ENCODE measurements at regions not wholly inside any gene's neighbourhood (a gene's known extent, or its start where the extent isn't known, plus 50 kb on each side); places are given as distances from the start of the nearest gene placed in this dataset.

DNA sequence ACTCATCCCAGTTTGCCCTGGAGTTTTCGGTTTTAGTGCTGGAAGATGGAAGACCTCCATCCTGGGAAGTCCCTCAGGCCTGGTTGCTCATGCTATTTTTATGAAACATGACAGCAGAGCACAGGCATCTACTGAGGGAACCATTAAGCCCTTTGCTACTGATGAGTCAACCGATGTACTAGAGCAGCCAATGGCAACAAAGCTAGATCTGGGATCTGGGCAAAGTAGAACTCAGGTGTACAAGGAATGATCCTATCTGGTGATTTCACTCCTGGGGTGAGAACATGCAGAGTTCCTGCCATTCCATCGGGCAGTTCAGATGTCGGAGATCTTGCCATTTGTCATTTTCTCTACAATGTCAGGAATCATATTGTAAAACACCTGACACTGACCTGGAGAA, 166.2 kb upstream of the NSMCE3 start:
- Mint-ChIP-seq H3K27me3 (peaks cover 12% of the 10 kb centered on the region), H3K27ac (no peak overlapping the region), H3K9me3 (no peaks in the 10 kb centered on the region), H3K4me3 (no peak overlapping the region), H3K36me3 (no peaks in the 10 kb centered on the region), H3K4me1 (ENCODE audit: low read depth) (no peaks in the 10 kb centered on the region)
- intact Hi-C loops (cut with micrococcal nuclease), result no loop called here
- POLR2A ChIA-PET, result no interaction called here
- CTCF ChIA-PET, result no interaction called here
- no peak for DNase-seq

DNA sequence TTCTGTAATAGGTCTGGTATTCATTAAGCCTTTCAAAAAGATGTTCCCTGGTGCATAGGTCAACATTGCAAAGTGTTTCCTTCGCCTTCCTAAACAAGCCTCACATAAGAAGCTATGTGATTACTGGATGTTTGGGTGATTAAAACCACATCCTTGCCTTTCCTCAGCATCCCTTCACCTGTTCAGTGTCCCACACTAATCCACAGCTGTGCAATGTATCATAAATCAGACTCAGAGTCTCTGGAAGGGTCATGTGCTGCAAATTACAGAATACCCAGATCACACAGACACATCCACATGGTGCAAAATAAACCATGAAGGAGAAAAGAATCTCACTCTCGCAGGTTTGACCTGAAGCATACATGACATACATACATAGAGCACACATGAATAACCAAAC, 164.7 kb upstream of the NSMCE3 start:
- no peaks in the 10 kb centered on the region for H3K36me3 Mint-ChIP-seq
- no peak overlapping the region for H3K27ac Mint-ChIP-seq
- H3K4me3 Mint-ChIP-seq, result no peak overlapping the region
- POLR2A ChIA-PET, result no interaction called here
- H3K9me3 Mint-ChIP-seq, result no peaks in the 10 kb centered on the region
- H3K27me3 Mint-ChIP-seq, result peaks cover 12% of the 10 kb centered on the region
- CTCF ChIA-PET, result no interaction called here
- intact Hi-C loops (cut with micrococcal nuclease), result no loop called here
- no peaks in the 10 kb centered on the region for H3K4me1 Mint-ChIP-seq (ENCODE audit: low read depth)
- no peak for DNase-seq

DNA sequence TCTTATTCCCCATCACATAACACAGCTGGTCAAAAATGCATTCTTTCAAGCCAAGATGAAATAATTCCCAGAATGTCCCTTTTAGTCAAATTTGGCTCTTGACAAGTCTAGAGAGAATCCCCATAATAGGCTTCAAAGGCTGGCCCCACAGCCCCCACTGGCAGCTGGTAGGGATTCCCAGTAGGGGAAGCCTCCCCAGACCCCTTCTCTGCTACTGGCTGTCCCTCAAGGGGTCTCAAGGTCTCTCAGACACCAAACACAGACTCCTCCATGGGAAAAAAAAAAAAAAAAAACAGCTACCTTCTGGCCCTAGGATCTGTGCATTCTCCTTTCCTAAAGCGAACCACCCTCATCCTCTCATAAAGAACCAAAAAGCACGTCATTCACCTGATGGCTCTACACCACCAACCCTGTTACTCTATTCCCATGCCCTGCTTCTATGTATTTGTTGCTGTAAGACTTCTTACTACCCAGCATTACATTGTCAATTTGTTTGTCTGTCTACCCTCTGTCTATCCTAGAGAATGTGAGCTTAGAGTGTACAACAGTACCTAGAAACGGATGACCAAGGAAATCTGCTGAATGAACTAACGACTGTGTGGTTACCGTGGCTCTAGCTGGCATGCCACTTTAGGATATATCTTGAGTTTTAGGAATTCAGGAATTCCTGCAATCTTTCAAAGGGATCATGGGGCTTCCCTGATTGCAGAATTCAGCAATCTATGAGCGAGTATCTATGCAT, 164.1 kb upstream of the NSMCE3 start:
- Mint-ChIP-seq H3K27me3 (peaks cover 14% of the 10 kb centered on the region), H3K36me3 (no peaks in the 10 kb centered on the region), H3K4me1 (ENCODE audit: low read depth) (no peaks in the 10 kb centered on the region), H3K9me3 (no peaks in the 10 kb centered on the region), H3K27ac (no peak overlapping the region), H3K4me3 (no peak overlapping the region)
- ChIA-PET POLR2A (no interaction called here), CTCF (no interaction called here)
- intact Hi-C loops (cut with micrococcal nuclease), result no loop called here
- DNase-seq, result no peak

DNA sequence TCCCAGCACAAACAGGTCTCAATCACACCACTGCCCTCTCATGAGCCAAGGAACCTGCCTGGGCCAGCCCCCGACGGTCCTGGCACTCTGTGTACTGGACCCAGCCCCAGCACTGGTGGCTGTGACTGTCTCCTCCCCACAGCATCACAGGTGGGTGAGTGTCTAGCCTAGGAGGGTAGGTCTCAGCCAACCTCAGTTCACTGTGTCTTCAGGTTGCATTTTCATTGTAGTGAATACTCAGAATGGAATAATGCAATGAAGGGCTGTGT, 163.4 kb upstream of the NSMCE3 start:
- no peak for DNase-seq
- no peaks in the 10 kb centered on the region for H3K4me1 Mint-ChIP-seq (ENCODE audit: low read depth)
- H3K4me3 Mint-ChIP-seq, result no peak overlapping the region
- no peak overlapping the region for H3K27ac Mint-ChIP-seq
- peaks cover 14% of the 10 kb centered on the region for H3K27me3 Mint-ChIP-seq
- ChIA-PET POLR2A (no interaction called here), CTCF (no interaction called here)
- intact Hi-C loops (cut with micrococcal nuclease), result no loop called here
- no peaks in the 10 kb centered on the region for H3K36me3 Mint-ChIP-seq
- H3K9me3 Mint-ChIP-seq, result no peaks in the 10 kb centered on the region

DNA sequence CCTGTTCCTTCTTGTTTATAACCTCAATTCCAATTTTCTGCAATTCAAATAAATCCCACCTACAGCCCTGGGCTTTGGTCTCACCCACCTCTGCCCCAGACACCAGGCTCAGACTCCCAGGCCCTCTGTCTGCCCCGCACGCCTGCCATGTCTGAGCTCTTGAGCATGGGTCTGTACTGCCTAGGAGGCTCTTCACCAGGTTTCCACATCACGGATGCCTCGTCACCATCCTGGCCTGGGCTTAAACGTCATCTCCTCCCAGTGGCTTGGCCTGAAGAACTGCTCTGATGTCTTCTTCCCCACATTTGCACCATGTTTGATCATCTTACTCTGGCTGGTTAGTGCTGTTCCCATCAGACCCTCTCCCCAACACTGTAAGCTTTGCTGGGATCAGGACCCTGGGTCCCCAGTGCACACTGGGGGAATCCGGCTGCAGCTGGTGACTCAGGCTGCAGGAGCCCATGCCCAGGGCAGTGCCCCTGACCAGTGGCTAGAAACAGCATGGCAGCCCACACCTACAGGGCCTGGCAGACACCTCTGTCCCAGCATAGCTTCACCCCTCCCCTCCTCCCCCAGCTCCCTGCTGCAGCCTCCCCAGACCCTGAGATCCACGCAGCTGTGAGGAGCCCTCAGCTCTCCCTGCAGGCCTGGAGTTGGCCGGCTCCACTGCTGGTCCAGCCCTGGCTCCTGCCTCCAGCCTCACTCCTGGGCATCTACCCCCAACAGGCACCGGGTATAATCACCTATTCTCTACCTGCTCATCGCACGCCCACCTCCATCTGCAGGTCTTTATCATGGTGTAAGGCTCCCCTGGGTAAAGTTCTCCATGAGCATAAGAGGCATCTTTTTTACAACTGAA, 162.8 kb upstream of the NSMCE3 start:
- Mint-ChIP-seq H3K27ac (no peak overlapping the region), H3K36me3 (no peaks in the 10 kb centered on the region), H3K4me3 (no peak overlapping the region), H3K27me3 (peaks cover 14% of the 10 kb centered on the region), H3K4me1 (ENCODE audit: low read depth) (no peaks in the 10 kb centered on the region), H3K9me3 (no peaks in the 10 kb centered on the region)
- intact Hi-C loops (cut with micrococcal nuclease), result no loop called here
- CTCF ChIA-PET, result no interaction called here
- POLR2A ChIA-PET, result no interaction called here
- no peak for DNase-seq

DNA sequence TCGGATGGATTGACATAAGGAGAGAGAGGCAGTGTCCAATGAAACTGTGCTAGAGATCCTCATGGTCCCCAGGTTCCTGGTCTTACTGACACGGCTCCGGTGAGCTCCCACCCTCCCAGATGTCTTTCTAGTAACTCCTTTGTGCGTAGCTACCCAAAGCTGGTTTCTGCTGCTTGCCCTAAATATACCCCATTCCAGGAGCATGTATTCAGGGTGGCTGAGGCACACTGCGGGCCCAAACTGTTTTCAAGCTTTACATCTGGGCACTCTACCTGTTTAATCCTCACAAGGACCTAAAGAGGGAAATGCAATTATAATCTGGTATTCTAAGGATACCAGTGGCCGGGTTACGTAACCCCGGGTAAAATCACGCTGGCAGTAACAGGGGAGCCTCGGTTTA, 161.2 kb upstream of the NSMCE3 start:
- POLR2A ChIA-PET, result no interaction called here
- H3K9me3 Mint-ChIP-seq, result no peaks in the 10 kb centered on the region
- no peak overlapping the region for H3K4me3 Mint-ChIP-seq
- no peak for DNase-seq
- no peak overlapping the region for H3K27ac Mint-ChIP-seq
- intact Hi-C loops (cut with micrococcal nuclease), result no loop called here
- CTCF ChIA-PET, result no interaction called here
- H3K36me3 Mint-ChIP-seq, result no peaks in the 10 kb centered on the region
- H3K4me1 Mint-ChIP-seq (ENCODE audit: low read depth), result no peaks in the 10 kb centered on the region
- H3K27me3 Mint-ChIP-seq, result peaks cover 14% of the 10 kb centered on the region

DNA sequence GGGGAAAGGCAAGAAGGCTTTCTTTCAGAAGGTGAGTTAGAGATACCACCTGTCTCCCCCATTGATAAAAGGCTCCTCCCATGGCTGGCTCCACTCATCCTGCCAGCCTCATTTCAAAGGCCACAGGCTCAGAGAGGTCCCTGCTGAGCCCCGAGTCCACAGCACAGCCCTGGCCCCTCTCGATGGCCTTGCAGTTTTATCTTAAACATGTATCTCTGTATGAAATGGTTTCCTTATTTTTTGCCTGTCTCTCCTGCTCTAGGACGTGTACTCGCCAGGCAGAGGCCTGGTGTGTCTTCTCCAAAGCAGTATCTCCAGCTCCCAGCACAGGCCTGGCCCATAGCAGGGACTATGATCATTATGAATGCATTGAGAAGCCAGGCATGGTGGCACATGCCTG, 160.5 kb upstream of the NSMCE3 start:
- ChIA-PET POLR2A (no interaction called here), CTCF (no interaction called here)

DNA sequence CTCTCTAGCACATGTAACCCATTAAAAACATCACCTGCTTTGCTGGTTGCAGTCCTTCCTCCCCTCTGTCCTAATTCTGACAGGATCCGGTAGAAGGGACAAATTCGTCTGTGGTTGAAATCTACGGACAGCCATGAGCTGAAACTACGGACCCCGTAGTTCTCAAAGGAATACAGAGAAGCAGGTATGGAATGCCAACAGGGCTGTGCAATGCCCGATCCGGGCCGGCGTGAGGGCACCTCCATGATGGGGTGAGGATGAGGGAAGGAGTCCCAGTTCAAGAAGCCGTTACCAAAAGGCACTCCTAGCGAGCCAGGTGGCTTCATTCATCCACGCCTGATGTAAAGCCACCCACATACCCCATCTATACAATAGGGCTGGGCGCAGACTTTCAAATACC, 160.0 kb upstream of the NSMCE3 start:
- intact Hi-C loops (cut with micrococcal nuclease), result loop anchor here (10.0 kb wide), 1 partner anchor 85 kb away; no protein-coding TSS in a partner anchor
- H3K27me3 Mint-ChIP-seq, result peaks cover 14% of the 10 kb centered on the region
- H3K9me3 Mint-ChIP-seq, result no peaks in the 10 kb centered on the region
- H3K4me1 Mint-ChIP-seq (ENCODE audit: low read depth), result no peaks in the 10 kb centered on the region
- no peak overlapping the region for H3K27ac Mint-ChIP-seq
- H3K4me3 Mint-ChIP-seq, result no peak overlapping the region
- no peak for DNase-seq
- CTCF ChIA-PET, result no interaction called here
- POLR2A ChIA-PET, result no interaction called here
- no peaks in the 10 kb centered on the region for H3K36me3 Mint-ChIP-seq

More for the DNA sequence above, 160.5 kb upstream of the NSMCE3 start:
- Mint-ChIP-seq H3K27ac (no peak overlapping the region), H3K27me3 (peaks cover 14% of the 10 kb centered on the region), H3K9me3 (no peaks in the 10 kb centered on the region), H3K4me1 (ENCODE audit: low read depth) (no peaks in the 10 kb centered on the region), H3K36me3 (no peaks in the 10 kb centered on the region), H3K4me3 (no peak overlapping the region)
- intact Hi-C loops (cut with micrococcal nuclease), result no loop called here
- no peak for DNase-seq

DNA sequence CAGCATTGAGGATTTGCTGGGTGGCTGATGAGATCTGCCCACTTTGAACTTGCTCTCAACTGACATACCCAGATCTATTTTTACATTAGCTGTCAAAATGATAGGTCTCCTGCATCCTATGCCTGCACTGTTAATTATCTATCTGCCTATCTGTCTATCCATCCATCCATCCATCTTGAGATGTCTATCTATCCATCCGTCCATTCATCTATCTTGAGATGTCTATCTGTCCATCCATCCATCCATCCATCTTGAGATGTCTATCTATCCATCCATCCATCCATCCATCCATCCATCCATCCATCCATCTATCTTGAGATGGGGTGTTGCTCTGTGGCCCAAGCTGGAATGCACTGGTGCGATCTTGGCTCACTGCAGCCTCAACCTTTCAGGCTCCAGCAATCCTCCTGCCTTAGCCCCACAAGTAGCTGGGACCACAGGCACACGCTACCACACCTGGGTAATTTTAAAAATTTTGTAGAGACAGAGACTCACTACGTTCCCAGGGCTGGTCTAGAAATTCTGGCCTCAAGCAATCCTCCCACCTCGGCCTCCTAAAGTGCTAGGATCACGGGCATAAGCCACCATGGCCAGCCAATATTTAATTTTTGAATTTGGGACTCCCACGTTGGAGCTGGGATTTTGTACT, 159.4 kb upstream of the NSMCE3 start:
- intact Hi-C loops (cut with micrococcal nuclease), result loop anchor here (10.0 kb wide), 1 partner anchor 84 kb away; no protein-coding TSS in a partner anchor
- H3K4me1 Mint-ChIP-seq (ENCODE audit: low read depth), result no peaks in the 10 kb centered on the region

DNA sequence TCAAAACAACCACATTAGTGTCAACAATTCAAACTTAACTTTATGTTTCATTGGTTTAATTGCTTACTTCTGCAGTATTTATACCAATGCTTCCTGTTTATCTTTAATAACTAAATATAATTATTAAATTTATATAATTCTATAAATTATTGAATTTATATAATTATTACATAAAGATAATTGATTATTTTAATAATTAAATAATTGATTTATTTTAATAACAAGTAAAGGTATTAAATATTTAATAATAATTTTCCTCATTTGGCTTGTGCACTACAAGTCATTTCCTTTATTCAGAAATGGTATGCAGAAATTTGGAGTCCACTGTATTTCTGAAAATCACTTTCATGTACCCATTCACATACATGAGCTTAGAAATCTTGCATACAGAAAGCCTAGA, 156.2 kb upstream of the NSMCE3 start:
- H3K9me3 Mint-ChIP-seq, result peaks cover 2% of the 10 kb centered on the region
- H3K36me3 Mint-ChIP-seq, result no peaks in the 10 kb centered on the region
- no peak overlapping the region for H3K4me3 Mint-ChIP-seq
- no peaks in the 10 kb centered on the region for H3K4me1 Mint-ChIP-seq (ENCODE audit: low read depth)
- intact Hi-C loops (cut with micrococcal nuclease), result loop anchor here (10.0 kb wide), 1 partner anchor 81 kb away; no protein-coding TSS in a partner anchor
- POLR2A ChIA-PET, result interaction anchor here (0.6 kb wide), 1 partner anchor 96 kb away, joined by 5 read pairs; no protein-coding TSS in a partner anchor
- peaks cover 2% of the 10 kb centered on the region for H3K27me3 Mint-ChIP-seq
- no peak overlapping the region for H3K27ac Mint-ChIP-seq
- CTCF ChIA-PET, result no interaction called here
- DNase-seq, result no peak

More for the DNA sequence above, 159.4 kb upstream of the NSMCE3 start:
- H3K27me3 Mint-ChIP-seq, result peaks cover 10% of the 10 kb centered on the region
- no peak overlapping the region for H3K27ac Mint-ChIP-seq
- no peaks in the 10 kb centered on the region for H3K36me3 Mint-ChIP-seq
- ChIA-PET POLR2A (no interaction called here), CTCF (no interaction called here)
- DNase-seq, result no peak
- no peak overlapping the region for H3K4me3 Mint-ChIP-seq
- peaks cover 2% of the 10 kb centered on the region for H3K9me3 Mint-ChIP-seq

DNA sequence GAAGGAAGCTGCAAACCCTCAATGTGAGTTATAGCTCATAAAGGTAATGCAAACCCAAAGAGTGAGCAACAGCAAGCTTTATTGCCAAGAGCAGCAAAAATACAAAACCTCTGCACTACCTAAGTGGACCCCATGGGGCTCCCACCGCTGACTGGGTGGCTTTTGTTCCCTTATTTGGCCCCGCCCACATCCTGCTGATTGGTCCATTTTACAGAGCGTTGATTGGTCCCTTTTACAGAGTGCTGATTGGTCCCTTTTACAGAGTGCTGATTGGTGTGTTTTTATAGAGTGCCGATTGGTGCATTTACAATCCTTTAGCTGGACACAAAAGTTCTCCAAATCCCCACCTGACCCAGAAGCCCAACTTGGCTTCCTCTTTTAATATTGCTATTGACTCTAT, 154.5 kb upstream of the NSMCE3 start:
- peaks cover 2% of the 10 kb centered on the region for H3K27me3 Mint-ChIP-seq
- CTCF ChIA-PET, result no interaction called here
- DNase-seq, result no peak
- no peak overlapping the region for H3K27ac Mint-ChIP-seq
- H3K4me3 Mint-ChIP-seq, result no peak overlapping the region
- intact Hi-C loops (cut with micrococcal nuclease), result loop anchor here (10.0 kb wide), 1 partner anchor 79 kb away; no protein-coding TSS in a partner anchor
- POLR2A ChIA-PET, result no interaction called here
- H3K36me3 Mint-ChIP-seq, result no peaks in the 10 kb centered on the region
- peaks cover 2% of the 10 kb centered on the region for H3K9me3 Mint-ChIP-seq
- H3K4me1 Mint-ChIP-seq (ENCODE audit: low read depth), result no peaks in the 10 kb centered on the region

DNA sequence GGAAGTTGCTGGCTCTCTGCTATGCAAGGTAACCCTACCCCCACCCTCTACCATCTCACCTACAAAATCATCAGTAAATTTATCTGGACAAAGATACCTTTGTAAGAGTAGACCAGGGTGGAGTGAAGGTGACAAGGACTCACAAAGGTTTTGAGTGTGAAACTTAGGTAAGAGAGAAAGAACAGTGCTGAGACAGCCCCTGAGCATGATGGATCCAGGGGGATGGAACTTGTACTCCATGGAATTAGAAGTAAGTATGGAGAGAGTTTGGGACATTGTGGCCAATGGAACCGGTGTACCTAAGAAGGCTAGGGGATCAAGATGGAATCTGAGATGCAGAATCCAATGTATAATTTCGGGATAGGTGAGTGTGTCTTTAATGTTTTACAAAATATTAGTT, 153.0 kb upstream of the NSMCE3 start:
- ChIA-PET CTCF (no interaction called here), POLR2A (no interaction called here)
- no peaks in the 10 kb centered on the region for H3K4me1 Mint-ChIP-seq (ENCODE audit: low read depth)
- no peak for DNase-seq
- no peak overlapping the region for H3K4me3 Mint-ChIP-seq
- H3K27ac Mint-ChIP-seq, result no peak overlapping the region
- no peaks in the 10 kb centered on the region for H3K36me3 Mint-ChIP-seq
- H3K27me3 Mint-ChIP-seq, result peaks cover 1% of the 10 kb centered on the region
- peaks cover 2% of the 10 kb centered on the region for H3K9me3 Mint-ChIP-seq
- intact Hi-C loops (cut with micrococcal nuclease), result loop anchor here (10.0 kb wide), 1 partner anchor 78 kb away; no protein-coding TSS in a partner anchor
